ENCODE measurements at regions not wholly inside any gene's neighbourhood (a gene's known extent, or its start where the extent isn't known, plus 50 kb on each side); places are given as distances from the start of the nearest gene placed in this dataset.
A peak's percentile ranks its signal among the peaks of the same experiment; 100 is the strongest.

- no peak overlapping the region for H3K4me2 ChIP-seq (replicated peaks; ENCODE audit: low read depth, low read length, poor library complexity, severe bottlenecking)
- H3K79me2 ChIP-seq (ENCODE audit: control insufficient read depth, insufficient read depth, low read length): no peaks in the 10 kb centered on the region
- peaks cover 61% of the 10 kb centered on the region for H3K4me1 Mint-ChIP-seq
- H4K20me1 ChIP-seq (ENCODE audit: control insufficient read depth, insufficient read depth, low read length, poor library complexity, severe bottlenecking): no peaks in the 10 kb centered on the region
- H3K36me3 ChIP-seq (replicated peaks in 1 of 2; ENCODE audit: control extremely low read depth in 1 of 2, control insufficient read depth in 1 of 2, extremely low read depth in 1 of 2, insufficient read depth in 2 of 2, low read length in 1 of 2): no peaks in the 10 kb centered on the region
- H3K27me3 Mint-ChIP-seq: no peaks in the 10 kb centered on the region
- H3K4me1 ChIP-seq (ENCODE audit: control insufficient read depth in 2 of 2, insufficient read depth in 2 of 2, low read length in 2 of 2): peaks cover 47 to 48% of the 10 kb centered on the region in 2 donors
- peak overlapping the region; percentile 6 for H3K27ac Mint-ChIP-seq
- TF ChIP-seq CTCF (IDR thresholded peaks at IDR 0.05) (no peak), EZH2 (IDR thresholded peaks at IDR 0.05; ENCODE audit: borderline replicate concordance, insufficient read depth, low read depth, low read length, poor library complexity, severe bottlenecking) (no peak)
- H2AFZ ChIP-seq (ENCODE audit: insufficient read depth, low read depth, low read length, poor library complexity, severe bottlenecking): no peak overlapping the region
- no peaks in the 10 kb centered on the region for H3K9me3 Mint-ChIP-seq (ENCODE audit: insufficient read depth)
- no peak overlapping the region for H3K9ac ChIP-seq (ENCODE audit: low read length)
- no peak overlapping the region for H3K27ac ChIP-seq (ENCODE audit: low read length in 2 of 2)
- DNase-seq: no peak
- H3K4me3 ChIP-seq (ENCODE audit: control extremely low read depth in 1 of 5, extremely low read depth in 1 of 5, insufficient read depth in 1 of 5, low read depth in 2 of 5, low read length in 4 of 5): no peak overlapping the region
- no peaks in the 10 kb centered on the region for H3K9me3 ChIP-seq (ENCODE audit: control extremely low read depth in 1 of 3, control insufficient read depth in 2 of 3, insufficient read depth in 1 of 3, low read length in 2 of 3)
- intact Hi-C loops (cut with micrococcal nuclease): no loop called here
- ATAC-seq (ENCODE audit: low read depth): no peak
- ChIA-PET CTCF (interaction anchor here (0.7 to 1.2 kb wide), 2 partner anchors 14 to 108 kb away, joined by 3 to 5 read pairs; no protein-coding TSS in a partner anchor), POLR2A (interaction anchor here (1.0 kb wide), 1 partner anchor 11 kb away, joined by 3 read pairs; no protein-coding TSS in a partner anchor)
- H3K27me3 ChIP-seq (replicated peaks in 1 of 4; ENCODE audit: control extremely low read depth in 1 of 4, control insufficient read depth in 3 of 4, insufficient read depth in 4 of 4, low read length in 3 of 4): no peaks in the 10 kb centered on the region
- no peak overlapping the region for H3K4me3 Mint-ChIP-seq
- no CpG with 5 or more reads among the region's 2 CpGs for WGBS (ENCODE audit: insufficient coverage)
Observed at GRCh38 chr2:64221935-64222334, 77.7 kb upstream of the PELI1 start.

GRCh38 chr2:64222351-64222750 is 78.1 kb upstream of the PELI1 start:
- no peak for DNase-seq
- H3K27ac ChIP-seq (ENCODE audit: low read length in 2 of 2): peak overlapping the region in 1 of 2 donors; percentile 82
- peak overlapping the region; percentile 92 for H3K27ac Mint-ChIP-seq
- no CpG with 5 or more reads among the region's 2 CpGs for WGBS (ENCODE audit: insufficient coverage)
- no peaks in the 10 kb centered on the region for H3K27me3 ChIP-seq (replicated peaks in 1 of 4; ENCODE audit: control extremely low read depth in 1 of 4, control insufficient read depth in 3 of 4, insufficient read depth in 4 of 4, low read length in 3 of 4)
- peak overlapping the region; percentile 49 for H3K4me2 ChIP-seq (replicated peaks; ENCODE audit: low read depth, low read length, poor library complexity, severe bottlenecking)
- H3K4me3 ChIP-seq (ENCODE audit: control extremely low read depth in 1 of 5, extremely low read depth in 1 of 5, insufficient read depth in 1 of 5, low read depth in 2 of 5, low read length in 4 of 5): peak overlapping the region in 1 of 5 experiments; percentile 38
- peak overlapping the region; percentile 75 for H2AFZ ChIP-seq (ENCODE audit: insufficient read depth, low read depth, low read length, poor library complexity, severe bottlenecking)
- no peaks in the 10 kb centered on the region for H3K27me3 Mint-ChIP-seq
- no peaks in the 10 kb centered on the region for H3K36me3 ChIP-seq (replicated peaks in 1 of 2; ENCODE audit: control extremely low read depth in 1 of 2, control insufficient read depth in 1 of 2, extremely low read depth in 1 of 2, insufficient read depth in 2 of 2, low read length in 1 of 2)
- no peaks in the 10 kb centered on the region for H3K9me3 Mint-ChIP-seq (ENCODE audit: insufficient read depth)
- peaks cover 43 to 45% of the 10 kb centered on the region in 2 donors for H3K4me1 ChIP-seq (ENCODE audit: control insufficient read depth in 2 of 2, insufficient read depth in 2 of 2, low read length in 2 of 2)
- ChIA-PET POLR2A (interaction anchor here (0.6 to 1.2 kb wide), 4 partner anchors 8 to 454 kb away, joined by 3 to 6 read pairs (median 4); no protein-coding TSS in a partner anchor), CTCF (interaction anchor here (0.6 to 1.7 kb wide), 7 partner anchors 8 to 811 kb away, joined by 3 to 8 read pairs (median 4); partner anchors contain the start of gene AFTPH)
- ATAC-seq (ENCODE audit: low read depth): no peak
- no peaks in the 10 kb centered on the region for H3K79me2 ChIP-seq (ENCODE audit: control insufficient read depth, insufficient read depth, low read length)
- intact Hi-C loops (cut with micrococcal nuclease): no loop called here
- H3K4me3 Mint-ChIP-seq: no peak overlapping the region
- H3K4me1 Mint-ChIP-seq: peaks cover 57% of the 10 kb centered on the region
- TF ChIP-seq CTCF (IDR thresholded peaks at IDR 0.05) (no peak), EZH2 (IDR thresholded peaks at IDR 0.05; ENCODE audit: borderline replicate concordance, insufficient read depth, low read depth, low read length, poor library complexity, severe bottlenecking) (no peak)
- no peaks in the 10 kb centered on the region for H3K9me3 ChIP-seq (ENCODE audit: control extremely low read depth in 1 of 3, control insufficient read depth in 2 of 3, insufficient read depth in 1 of 3, low read length in 2 of 3)
- H3K9ac ChIP-seq (ENCODE audit: low read length): peak overlapping the region; percentile 38
- no peaks in the 10 kb centered on the region for H4K20me1 ChIP-seq (ENCODE audit: control insufficient read depth, insufficient read depth, low read length, poor library complexity, severe bottlenecking)

Measured in B cell (primary cell).